HEK293 (cell line): ENCODE measurements at regions not wholly inside any gene's neighbourhood (a gene's known extent, or its start where the extent isn't known, plus 50 kb on each side); places are given as distances from the start of the nearest gene placed in this dataset.

Experiments
- AEBP2 ChIP-seq: fragments of 450-650 bp; formaldehyde crosslinking; IDR thresholded peaks from 2 replicates; pipeline ENCODE4 v1.5.1; 2016; ENCODE audit warnings: missing biosample characterization, missing genetic modification characterization, borderline replicate concordance
- FEZF1 ChIP-seq: fragments of 450-650 bp; formaldehyde crosslinking; IDR thresholded peaks from 2 replicates; pipeline ENCODE4 v1.5.1; 2016; ENCODE audit warnings: missing biosample characterization, missing genetic modification characterization
- GLI2 ChIP-seq: fragments of 450-650 bp; formaldehyde crosslinking; IDR thresholded peaks from 2 replicates; pipeline ENCODE4; 2017; ENCODE audit warnings: missing biosample characterization, missing genetic modification characterization, low read depth, borderline replicate concordance
- HOXC10 ChIP-seq: sonication (generic); formaldehyde crosslinking; IDR thresholded peaks from 2 replicates; pipeline ENCODE4 v1.8.1; 2023; ENCODE audit warnings: mild to moderate bottlenecking, missing genetic modification reagents
- PATZ1 ChIP-seq: fragments of 450-650 bp; formaldehyde crosslinking; IDR thresholded peaks from 2 replicates; pipeline ENCODE4 v1.5.1; 2016; ENCODE audit warnings: missing biosample characterization, missing genetic modification characterization
- PRDM2 ChIP-seq: fragments of 450-650 bp; formaldehyde crosslinking; IDR thresholded peaks from 2 replicates; pipeline ENCODE4 v1.5.1; 2016; ENCODE audit warnings: missing biosample characterization, missing genetic modification characterization, borderline replicate concordance
- RBAK ChIP-seq: fragments of 450-650 bp; formaldehyde crosslinking; IDR thresholded peaks from 2 replicates; pipeline ENCODE4 v1.5.1; 2016; ENCODE audit warnings: missing biosample characterization, missing genetic modification characterization
- SCRT1 ChIP-seq: fragments of 450-650 bp; formaldehyde crosslinking; IDR thresholded peaks from 2 replicates; pipeline ENCODE4 v1.5.1; 2016; ENCODE audit warnings: missing biosample characterization, missing genetic modification characterization, borderline replicate concordance
- TSHZ1 ChIP-seq: fragments of 450-650 bp; formaldehyde crosslinking; IDR thresholded peaks from 2 replicates; pipeline ENCODE4 v1.5.1; 2016; ENCODE audit warnings: missing biosample characterization, missing genetic modification characterization, borderline replicate concordance
- ZBTB11 ChIP-seq: fragments of 450-650 bp; formaldehyde crosslinking; conservative IDR thresholded peaks from 2 replicates; pipeline ENCODE4 v1.5.1; 2016; ENCODE audit warnings: low read depth, missing biosample characterization, missing genetic modification characterization
- ZFP41 ChIP-seq: fragments of 450-650 bp; formaldehyde crosslinking; IDR thresholded peaks from 2 replicates; pipeline ENCODE4 v1.5.1; 2016; ENCODE audit warnings: missing biosample characterization, missing genetic modification characterization, borderline replicate concordance
- ZFP69B ChIP-seq: fragments of 450-650 bp; formaldehyde crosslinking; IDR thresholded peaks from 2 replicates; pipeline ENCODE4 v1.5.1; 2016; ENCODE audit warnings: missing biosample characterization, missing genetic modification characterization
- ZIC2 ChIP-seq: fragments of 450-650 bp; formaldehyde crosslinking; IDR thresholded peaks from 2 replicates; pipeline ENCODE4 v1.5.1; 2016; ENCODE audit warnings: missing biosample characterization, missing genetic modification characterization
- ZNF223 ChIP-seq: fragments of 450-650 bp; formaldehyde crosslinking; IDR thresholded peaks from 2 replicates; pipeline ENCODE4 v1.5.1; 2016; ENCODE audit warnings: missing biosample characterization, missing genetic modification characterization
- ZNF324 ChIP-seq: fragments of 450-650 bp; formaldehyde crosslinking; IDR thresholded peaks from 2 replicates; pipeline ENCODE4 v1.5.1; 2016; ENCODE audit warnings: missing biosample characterization, missing genetic modification characterization
- ZNF354C ChIP-seq: fragments of 450-650 bp; formaldehyde crosslinking; IDR thresholded peaks from 2 replicates; pipeline ENCODE4 v1.5.1; 2016; ENCODE audit warnings: missing biosample characterization, missing genetic modification characterization, low read depth, borderline replicate concordance
- ZNF433 ChIP-seq: fragments of 450-650 bp; formaldehyde crosslinking; IDR thresholded peaks from 2 replicates; pipeline ENCODE4 v1.5.1; 2016; ENCODE audit warnings: missing biosample characterization, missing genetic modification characterization, low read depth
- ZNF544 ChIP-seq: fragments of 450-650 bp; formaldehyde crosslinking; IDR thresholded peaks from 2 replicates; pipeline ENCODE4 v1.5.0; 2017; ENCODE audit warnings: missing biosample characterization, missing genetic modification characterization
- ZNF610 ChIP-seq: fragments of 450-650 bp; formaldehyde crosslinking; IDR thresholded peaks from 2 replicates; pipeline ENCODE4 v1.5.1; 2016; ENCODE audit warnings: missing biosample characterization, missing genetic modification characterization, borderline replicate concordance
- ZNF621 ChIP-seq: fragments of 450-650 bp; formaldehyde crosslinking; IDR thresholded peaks from 2 replicates; pipeline ENCODE4 v1.5.1; 2017; ENCODE audit warnings: missing biosample characterization, missing genetic modification characterization
- ZNF777 ChIP-seq: fragments of 450-650 bp; formaldehyde crosslinking; IDR thresholded peaks from 2 replicates; pipeline ENCODE4 v1.5.1; 2017; ENCODE audit warnings: missing biosample characterization, missing genetic modification characterization, borderline replicate concordance
- ZSCAN30 ChIP-seq: fragments of 450-650 bp; IDR thresholded peaks from 2 replicates; pipeline ENCODE4 v1.5.1; 2018; ENCODE audit warnings: missing biosample characterization, mild to moderate bottlenecking, missing genetic modification characterization, moderate library complexity

- no peak for TF ChIP-seq SCRT1
- no peak for TF ChIP-seq ZBTB11 (tag by site-specific recombination)
- no peak for TF ChIP-seq ZNF324 (tag by site-specific recombination)
- no peak for TF ChIP-seq ZNF544 (tag by site-specific recombination)
- no peak for TF ChIP-seq PATZ1 (tag by site-specific recombination)
- TF ChIP-seq AEBP2: no peak
- TF ChIP-seq ZNF621 (tag by site-specific recombination): no peak
- TF ChIP-seq ZIC2: no peak
- TF ChIP-seq ZNF354C (tag by site-specific recombination): no peak
- TF ChIP-seq ZFP41 (tag by site-specific recombination): no peak
- TF ChIP-seq ZNF610 (tag by site-specific recombination): no peak
- no peak for TF ChIP-seq PRDM2 (tag by site-specific recombination)
- TF ChIP-seq HOXC10 (CRISPR knock-in tag): no peak
- no peak for TF ChIP-seq ZSCAN30 (tag by site-specific recombination)
- TF ChIP-seq TSHZ1: no peak
- no peak for TF ChIP-seq ZFP69B (tag by site-specific recombination)
- peak; percentile 78; the same call in 1 of the 2 replicates for TF ChIP-seq GLI2 (tag by site-specific recombination)
- no peak for TF ChIP-seq ZNF223 (tag by site-specific recombination)
- TF ChIP-seq ZNF433 (tag by site-specific recombination): no peak
- TF ChIP-seq FEZF1 (tag by site-specific recombination): peak; percentile 63
- no peak for TF ChIP-seq RBAK
- no peak for TF ChIP-seq ZNF777 (tag by site-specific recombination)
These were observed 136.4 kb downstream of the NPIPB5 start (continued) for GRCh38 chr16:22646948-22647556.
